Type B pancreatic cell (in vitro differentiated cells): ENCODE measurements at regions not wholly inside any gene's neighbourhood (a gene's known extent, or its start where the extent isn't known, plus 50 kb on each side); places are given as distances from the start of the nearest gene placed in this dataset.

Experiments used
- DNase-seq: peaks from one replicate; pipeline ENCODE4 v3.0.0; 2021; ENCODE audit warnings: mixed read lengths; ENCODE audit not compliant: unreplicated experiment; ENCODE audit errors: extremely low spot score
- H3K27ac Mint-ChIP-seq: 2 replicates; pipeline ENCODE4 v1.8.0; 2021; ENCODE audit warnings: mild to moderate bottlenecking, mixed read lengths
- H3K27me3 Mint-ChIP-seq: 2 replicates; pipeline ENCODE4 v1.8.0; 2021; ENCODE audit warnings: mixed read lengths
- H3K36me3 Mint-ChIP-seq: 2 replicates; pipeline ENCODE4 v1.8.0; 2021; ENCODE audit warnings: mixed read lengths
- H3K4me1 Mint-ChIP-seq: one replicate; pipeline ENCODE4 v1.8.0; 2021; ENCODE audit warnings: mixed read lengths; ENCODE audit not compliant: unreplicated experiment
- H3K4me3 Mint-ChIP-seq: 2 replicates; pipeline ENCODE4 v1.8.0; 2021; ENCODE audit warnings: mild to moderate bottlenecking, mixed read lengths
- H3K9me3 Mint-ChIP-seq: 2 replicates; pipeline ENCODE4 v1.8.0; 2021; ENCODE audit warnings: mixed read lengths
- TF ChIP-seq, protein P1 (sequence below): fragments of 200-600 bp; sonication (generic); conservative IDR thresholded peaks from 2 replicates; pipeline ENCODE4 v1.5.0; 2021; ENCODE audit warnings: antibody characterized with exemption, mild to moderate bottlenecking

DNA sequence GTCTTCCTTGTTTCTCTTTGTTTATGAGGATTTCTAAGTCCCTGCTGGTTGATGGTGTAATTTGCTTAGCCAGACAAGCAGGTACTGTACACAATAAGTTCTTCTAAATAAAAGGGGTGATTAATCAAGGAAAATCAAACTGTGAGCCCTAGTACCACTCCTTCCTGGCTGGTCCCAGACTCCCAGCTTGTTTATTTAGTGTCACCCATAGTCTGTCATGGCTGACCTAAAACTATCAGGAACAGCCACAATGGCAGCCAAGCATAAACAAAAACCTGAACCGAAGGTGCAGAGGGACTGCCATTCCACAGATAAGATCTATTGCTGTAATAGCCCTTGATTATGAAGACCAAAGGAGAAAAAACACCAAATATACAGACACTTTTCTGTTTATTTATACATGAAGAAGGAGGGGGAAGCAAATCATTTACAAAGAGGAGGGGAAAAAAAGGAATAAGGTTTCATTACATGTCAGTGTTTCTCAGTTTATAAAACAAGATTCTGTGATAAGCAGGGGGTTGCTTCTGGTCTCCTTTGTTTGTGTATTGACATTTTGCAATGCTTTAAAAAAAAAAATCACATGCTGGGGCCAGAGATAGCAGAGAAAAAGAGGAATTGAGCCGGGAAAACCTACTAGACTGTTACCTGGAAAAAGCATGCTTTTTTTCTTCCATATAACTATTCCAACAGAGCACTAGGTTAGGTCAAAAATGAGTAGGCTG is 182.4 kb upstream of the DPH6 start:
- Mint-ChIP-seq H3K36me3 (no peaks in the 10 kb centered on the region), H3K27ac (peak overlapping the region; percentile 67), H3K9me3 (peaks cover 6% of the 10 kb centered on the region), H3K4me1 (peaks cover 14% of the 10 kb centered on the region), H3K27me3 (no peaks in the 10 kb centered on the region), H3K4me3 (no peak overlapping the region)
- DNase-seq: no peak
- TF ChIP-seq, protein P1, sequence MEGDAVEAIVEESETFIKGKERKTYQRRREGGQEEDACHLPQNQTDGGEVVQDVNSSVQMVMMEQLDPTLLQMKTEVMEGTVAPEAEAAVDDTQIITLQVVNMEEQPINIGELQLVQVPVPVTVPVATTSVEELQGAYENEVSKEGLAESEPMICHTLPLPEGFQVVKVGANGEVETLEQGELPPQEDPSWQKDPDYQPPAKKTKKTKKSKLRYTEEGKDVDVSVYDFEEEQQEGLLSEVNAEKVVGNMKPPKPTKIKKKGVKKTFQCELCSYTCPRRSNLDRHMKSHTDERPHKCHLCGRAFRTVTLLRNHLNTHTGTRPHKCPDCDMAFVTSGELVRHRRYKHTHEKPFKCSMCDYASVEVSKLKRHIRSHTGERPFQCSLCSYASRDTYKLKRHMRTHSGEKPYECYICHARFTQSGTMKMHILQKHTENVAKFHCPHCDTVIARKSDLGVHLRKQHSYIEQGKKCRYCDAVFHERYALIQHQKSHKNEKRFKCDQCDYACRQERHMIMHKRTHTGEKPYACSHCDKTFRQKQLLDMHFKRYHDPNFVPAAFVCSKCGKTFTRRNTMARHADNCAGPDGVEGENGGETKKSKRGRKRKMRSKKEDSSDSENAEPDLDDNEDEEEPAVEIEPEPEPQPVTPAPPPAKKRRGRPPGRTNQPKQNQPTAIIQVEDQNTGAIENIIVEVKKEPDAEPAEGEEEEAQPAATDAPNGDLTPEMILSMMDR: no peak

DNA sequence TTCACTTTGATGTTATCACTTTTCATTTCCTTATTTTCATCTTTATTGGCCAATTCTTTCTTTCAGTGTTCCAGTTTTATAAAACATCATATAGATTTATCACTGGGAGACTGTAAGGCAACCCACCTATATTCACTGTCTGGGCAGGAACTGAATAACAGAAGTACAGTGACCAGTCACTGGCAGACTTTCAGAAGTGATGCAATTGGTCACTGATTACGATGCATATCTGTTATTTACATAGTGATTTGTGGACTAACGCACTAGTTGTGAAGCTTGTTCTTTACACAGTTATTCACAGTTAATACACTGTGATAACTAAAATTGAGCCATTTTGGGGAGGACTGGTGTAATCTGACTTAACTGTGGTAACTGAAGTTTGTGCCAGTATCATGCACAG is 190.2 kb upstream of the DPH6 start:
- H3K36me3 Mint-ChIP-seq: no peaks in the 10 kb centered on the region
- no peak overlapping the region for H3K4me3 Mint-ChIP-seq
- peaks cover 4% of the 10 kb centered on the region for H3K9me3 Mint-ChIP-seq
- no peaks in the 10 kb centered on the region for H3K27me3 Mint-ChIP-seq
- H3K27ac Mint-ChIP-seq: no peak overlapping the region
- TF ChIP-seq, protein P1: no peak
- H3K4me1 Mint-ChIP-seq: peaks cover 5% of the 10 kb centered on the region
- no peak for DNase-seq

DNA sequence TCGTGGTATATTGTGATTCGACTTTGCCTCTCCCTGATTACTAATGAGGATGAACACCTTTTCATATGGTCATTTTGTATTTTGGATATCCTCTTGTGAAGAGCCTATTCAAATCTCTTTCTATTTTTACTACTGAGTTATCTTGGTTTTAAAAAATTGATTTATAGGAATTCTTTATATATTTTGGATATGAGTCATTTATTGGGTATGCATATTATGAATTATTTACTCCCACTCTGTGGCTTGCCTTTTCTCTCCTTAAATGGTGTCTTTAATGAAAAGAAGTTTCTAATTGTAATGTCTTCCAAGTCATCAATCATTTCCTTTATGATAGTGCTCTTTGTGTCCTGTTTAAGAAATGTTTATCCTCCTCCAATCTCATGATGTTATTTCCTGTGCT is 191.5 kb upstream of the DPH6 start:
- Mint-ChIP-seq H3K4me1 (peaks cover 5% of the 10 kb centered on the region), H3K4me3 (no peak overlapping the region), H3K27ac (no peak overlapping the region), H3K36me3 (no peaks in the 10 kb centered on the region), H3K27me3 (no peaks in the 10 kb centered on the region), H3K9me3 (peaks cover 4% of the 10 kb centered on the region)
- no peak for DNase-seq
- TF ChIP-seq, protein P1: no peak

DNA sequence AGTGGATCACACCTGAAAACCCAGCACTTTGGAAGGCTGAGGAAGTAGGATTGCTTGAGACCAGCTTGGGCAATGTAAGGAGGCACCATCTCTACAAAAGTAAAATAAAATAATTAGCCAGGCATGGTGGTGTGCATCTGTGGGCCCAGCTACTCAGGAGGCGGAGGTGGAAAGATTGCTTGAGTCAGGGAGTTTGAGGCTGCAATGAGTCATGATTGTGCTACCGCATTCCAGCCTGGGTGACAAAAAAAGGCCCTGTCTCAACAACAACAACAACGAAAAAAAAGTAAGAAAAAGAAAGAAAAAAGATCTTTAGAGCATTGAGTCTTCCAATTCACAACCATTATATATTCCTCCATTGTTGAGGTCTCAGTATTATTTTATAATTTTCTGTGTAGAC is 192.4 kb upstream of the DPH6 start:
- Mint-ChIP-seq H3K27ac (no peak overlapping the region), H3K4me3 (no peak overlapping the region), H3K36me3 (no peaks in the 10 kb centered on the region), H3K9me3 (peaks cover 4% of the 10 kb centered on the region), H3K27me3 (no peaks in the 10 kb centered on the region), H3K4me1 (peaks cover 5% of the 10 kb centered on the region)
- no peak for DNase-seq
- TF ChIP-seq, protein P1: no peak

DNA sequence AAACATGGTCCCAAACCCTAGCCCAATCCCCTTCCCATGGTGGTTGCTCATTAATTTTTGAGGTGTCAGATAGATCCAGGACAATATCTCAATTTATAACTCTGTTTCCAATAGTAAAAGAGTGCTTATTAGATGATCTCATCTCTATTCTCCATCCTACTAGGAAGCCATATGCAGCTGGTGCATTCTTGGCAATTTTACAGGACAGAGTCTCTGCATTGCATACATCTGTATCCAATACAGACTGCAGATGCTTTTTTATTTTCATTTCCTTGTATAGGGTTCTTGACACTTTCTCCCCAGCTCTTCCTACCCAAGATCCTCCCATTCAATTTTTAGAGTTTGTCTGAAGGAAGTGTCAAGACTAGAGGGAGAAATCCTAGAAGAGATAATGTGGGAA is 194.8 kb upstream of the DPH6 start:
- Mint-ChIP-seq H3K36me3 (no peaks in the 10 kb centered on the region), H3K9me3 (peaks cover 4% of the 10 kb centered on the region), H3K27me3 (no peaks in the 10 kb centered on the region), H3K4me1 (peaks cover 10% of the 10 kb centered on the region), H3K4me3 (no peak overlapping the region), H3K27ac (no peak overlapping the region)
- TF ChIP-seq, protein P1: no peak
- no peak for DNase-seq
